Neural progenitor cell (in vitro differentiated cells): ENCODE measurements at regions not wholly inside any gene's neighbourhood (a gene's known extent, or its start where the extent isn't known, plus 50 kb on each side); places are given as distances from the start of the nearest gene placed in this dataset.

Experiments
- DNase-seq: peaks from one replicate; pipeline ENCODE4 v3.0.0-alpha.2; 2016; ENCODE audit warnings: low spot score
- H2AFZ ChIP-seq: fragments of 200-600 bp; sonication (generic); replicated peaks from 2 replicates; pipeline ENCODE4 v1.6.1; 2016; ENCODE audit warnings: antibody characterized with exemption
- H3F3A ChIP-seq: fragments of 200-600 bp; sonication (generic); 2 replicates; pipeline ENCODE4 v1.6.1; 2016; ENCODE audit warnings: antibody characterized with exemption, low read depth
- H3K27ac ChIP-seq: fragments of 200-600 bp; sonication (generic); 2 replicates; pipeline ENCODE4 v1.5.1; 2016; ENCODE audit warnings: mild to moderate bottlenecking
- H3K27me3 ChIP-seq: fragments of 200-600 bp; sonication (generic); 2 replicates; pipeline ENCODE4 v1.6.1; 2016; ENCODE audit warnings: mild to moderate bottlenecking, moderate library complexity
- H3K36me3 ChIP-seq: fragments of 200-600 bp; sonication (generic); 2 replicates; pipeline ENCODE4 v1.5.1; 2016
- H3K4me1 ChIP-seq: fragments of 200-600 bp; sonication (generic); 2 replicates; pipeline ENCODE4 v1.6.1; 2016; ENCODE audit warnings: mixed run types
- H3K4me2 ChIP-seq: fragments of 200-600 bp; sonication (generic); 2 replicates; pipeline ENCODE4 v1.6.1; 2016
- H3K4me3 ChIP-seq: fragments of 200-600 bp; sonication (generic); 2 replicates; pipeline ENCODE4 v1.5.1; 2016
- H3K79me2 ChIP-seq: fragments of 200-600 bp; sonication (generic); 2 replicates; pipeline ENCODE4 v1.6.1; 2016; ENCODE audit warnings: low read depth
- H3K9ac ChIP-seq: fragments of 200-600 bp; sonication (generic); 2 replicates; pipeline ENCODE4 v1.6.1; 2016
- H3K9me3 ChIP-seq: fragments of 200-600 bp; sonication (generic); 2 replicates; pipeline ENCODE4 v1.5.1; 2016; ENCODE audit warnings: low read depth
- H4K20me1 ChIP-seq: fragments of 200-600 bp; sonication (generic); 2 replicates; pipeline ENCODE4 v1.6.1; 2016; ENCODE audit warnings: low read depth
- H3K27ac Mint-ChIP-seq: 3 replicates; pipeline ENCODE4 v1.8.0; 2021; ENCODE audit warnings: mixed read lengths
- H3K27me3 Mint-ChIP-seq: 2 replicates; pipeline ENCODE4 v1.8.0; 2022; ENCODE audit warnings: low read depth, mild to moderate bottlenecking, inconsistent platforms, moderate library complexity, mixed read lengths; ENCODE audit not compliant: insufficient read depth
- H3K36me3 Mint-ChIP-seq: 3 replicates; pipeline ENCODE4 v1.8.0; 2021; ENCODE audit warnings: mixed read lengths
- H3K4me1 Mint-ChIP-seq: 3 replicates; pipeline ENCODE4 v1.8.0; 2021; ENCODE audit warnings: mixed read lengths
- H3K4me3 Mint-ChIP-seq: 3 replicates; pipeline ENCODE4 v1.8.0; 2021; ENCODE audit warnings: mild to moderate bottlenecking, moderate library complexity, mixed read lengths
- H3K9me3 Mint-ChIP-seq: 3 replicates; pipeline ENCODE4 v1.8.0; 2020; ENCODE audit warnings: mixed read lengths
- EZH2 ChIP-seq: fragments of 200-600 bp; sonication (generic); IDR thresholded peaks from 2 replicates; pipeline ENCODE4 v1.6.1; 2017; ENCODE audit warnings: antibody characterized with exemption, mild to moderate bottlenecking, moderate library complexity
- EZH2phosphoT487 ChIP-seq: fragments of 200-600 bp; sonication (generic); IDR thresholded peaks from 2 replicates; pipeline ENCODE4 v1.6.1; 2017; ENCODE audit warnings: antibody characterized with exemption
- TF ChIP-seq, protein P1 (sequence below): fragments of 200-600 bp; sonication (generic); IDR thresholded peaks from 2 replicates; pipeline ENCODE4 v1.5.1; 2017; ENCODE audit warnings: antibody characterized with exemption, mild to moderate bottlenecking

GRCh38 chr2:236720974-236721540, 151.4 kb downstream of the ACKR3 start:
- peaks cover 12% of the 10 kb centered on the region for H3K27me3 Mint-ChIP-seq
- Histone ChIP-seq H2AFZ (no peak overlapping the region), H3K9me3 (no peaks in the 10 kb centered on the region), H3K4me1 (peaks cover 13% of the 10 kb centered on the region), H3K79me2 (no peaks in the 10 kb centered on the region), H3K36me3 (no peaks in the 10 kb centered on the region), H3K27me3 (no peaks in the 10 kb centered on the region), H3F3A (peaks cover 2% of the 10 kb centered on the region), H4K20me1 (no peaks in the 10 kb centered on the region), H3K9ac (no peak overlapping the region), H3K4me2 (no peak overlapping the region), H3K4me3 (no peak overlapping the region), H3K27ac (no peak overlapping the region)
- H3K9me3 Mint-ChIP-seq: no peaks in the 10 kb centered on the region
- peaks cover 28% of the 10 kb centered on the region for H3K4me1 Mint-ChIP-seq
- no peak overlapping the region for H3K4me3 Mint-ChIP-seq
- TF ChIP-seq, protein P1, sequence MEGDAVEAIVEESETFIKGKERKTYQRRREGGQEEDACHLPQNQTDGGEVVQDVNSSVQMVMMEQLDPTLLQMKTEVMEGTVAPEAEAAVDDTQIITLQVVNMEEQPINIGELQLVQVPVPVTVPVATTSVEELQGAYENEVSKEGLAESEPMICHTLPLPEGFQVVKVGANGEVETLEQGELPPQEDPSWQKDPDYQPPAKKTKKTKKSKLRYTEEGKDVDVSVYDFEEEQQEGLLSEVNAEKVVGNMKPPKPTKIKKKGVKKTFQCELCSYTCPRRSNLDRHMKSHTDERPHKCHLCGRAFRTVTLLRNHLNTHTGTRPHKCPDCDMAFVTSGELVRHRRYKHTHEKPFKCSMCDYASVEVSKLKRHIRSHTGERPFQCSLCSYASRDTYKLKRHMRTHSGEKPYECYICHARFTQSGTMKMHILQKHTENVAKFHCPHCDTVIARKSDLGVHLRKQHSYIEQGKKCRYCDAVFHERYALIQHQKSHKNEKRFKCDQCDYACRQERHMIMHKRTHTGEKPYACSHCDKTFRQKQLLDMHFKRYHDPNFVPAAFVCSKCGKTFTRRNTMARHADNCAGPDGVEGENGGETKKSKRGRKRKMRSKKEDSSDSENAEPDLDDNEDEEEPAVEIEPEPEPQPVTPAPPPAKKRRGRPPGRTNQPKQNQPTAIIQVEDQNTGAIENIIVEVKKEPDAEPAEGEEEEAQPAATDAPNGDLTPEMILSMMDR: no peak
- no peak for TF ChIP-seq EZH2phosphoT487
- no peak for TF ChIP-seq EZH2
- no peak overlapping the region for H3K27ac Mint-ChIP-seq
- no peaks in the 10 kb centered on the region for H3K36me3 Mint-ChIP-seq
- DNase-seq: no peak

DNA sequence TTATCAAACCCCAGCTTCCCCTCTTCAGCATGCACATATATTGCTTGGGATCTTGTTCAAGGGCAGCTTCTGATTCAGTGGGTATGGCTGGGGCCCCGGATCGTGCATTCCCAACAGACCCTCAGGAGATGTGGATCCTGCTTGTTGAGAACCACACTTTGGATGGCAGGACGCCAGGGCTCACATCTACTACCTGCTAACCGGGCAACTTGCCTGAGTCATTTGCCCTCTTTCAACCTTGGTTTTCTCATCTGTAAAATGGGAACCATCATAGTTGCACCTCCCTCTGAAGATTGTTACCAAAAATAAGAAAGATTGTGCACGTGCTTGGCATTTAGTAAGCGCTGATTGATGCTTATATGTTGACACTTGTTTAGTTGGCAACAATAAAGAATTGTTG, 154.6 kb downstream of the ACKR3 start:
- Mint-ChIP-seq H3K36me3 (no peaks in the 10 kb centered on the region), H3K4me1 (peaks cover 7% of the 10 kb centered on the region), H3K27ac (no peak overlapping the region), H3K27me3 (peaks cover 6% of the 10 kb centered on the region), H3K4me3 (no peak overlapping the region), H3K9me3 (no peaks in the 10 kb centered on the region)
- H4K20me1 ChIP-seq: no peaks in the 10 kb centered on the region
- no peak overlapping the region for H3K4me2 ChIP-seq
- H2AFZ ChIP-seq: no peak overlapping the region
- H3K9me3 ChIP-seq: no peaks in the 10 kb centered on the region
- no peak overlapping the region for H3K9ac ChIP-seq
- H3F3A ChIP-seq: no peaks in the 10 kb centered on the region
- no peak overlapping the region for H3K4me3 ChIP-seq
- no peaks in the 10 kb centered on the region for H3K79me2 ChIP-seq
- DNase-seq: no peak
- TF ChIP-seq EZH2 (no peak), EZH2phosphoT487 (no peak)
- H3K36me3 ChIP-seq: no peaks in the 10 kb centered on the region
- H3K27me3 ChIP-seq: no peaks in the 10 kb centered on the region
- H3K27ac ChIP-seq: no peak overlapping the region
- peaks cover 2% of the 10 kb centered on the region for H3K4me1 ChIP-seq

DNA sequence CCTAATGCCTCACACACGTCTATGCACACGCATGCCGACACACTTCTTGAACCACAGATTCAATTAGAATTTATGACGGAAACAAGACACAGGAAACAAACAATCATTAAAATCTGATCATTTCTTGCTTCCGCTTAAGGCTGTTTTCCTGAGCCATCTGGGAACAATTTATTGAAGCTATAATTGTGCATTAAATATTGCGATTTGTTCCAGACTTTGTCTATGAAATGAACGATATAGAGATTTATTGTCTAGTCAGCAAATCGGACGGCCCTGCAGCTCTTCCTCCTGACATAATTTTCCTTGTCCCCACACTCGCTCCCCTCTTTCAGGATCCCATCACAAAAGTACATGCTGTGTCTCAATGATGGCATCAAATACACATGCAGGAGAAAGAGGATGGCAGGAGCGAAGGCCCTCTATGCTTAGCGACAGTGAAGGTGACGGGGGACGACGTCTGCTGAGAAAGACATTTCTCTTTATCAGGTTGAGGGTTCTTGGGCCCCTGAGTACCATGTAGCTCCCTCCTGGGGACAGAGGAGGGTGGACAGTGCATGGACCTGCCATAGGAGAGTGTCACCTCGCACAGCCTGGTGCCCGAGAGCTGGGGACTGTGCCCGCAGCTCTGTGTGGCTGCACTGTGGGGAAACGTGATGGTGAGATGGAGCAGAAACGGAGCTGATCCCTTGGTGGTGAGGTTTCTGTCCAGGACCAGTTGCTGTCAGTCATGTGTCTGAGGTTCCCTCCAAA, 157.3 kb downstream of the ACKR3 start:
- Histone ChIP-seq H3K4me1 (peaks cover 5% of the 10 kb centered on the region), H3K36me3 (no peaks in the 10 kb centered on the region), H3K4me2 (no peak overlapping the region), H2AFZ (no peak overlapping the region), H3K27me3 (no peaks in the 10 kb centered on the region), H3K79me2 (no peaks in the 10 kb centered on the region), H3K4me3 (no peak overlapping the region), H3K27ac (no peak overlapping the region), H3K9ac (no peak overlapping the region), H3K9me3 (no peaks in the 10 kb centered on the region), H4K20me1 (no peaks in the 10 kb centered on the region), H3F3A (no peaks in the 10 kb centered on the region)
- no peak for DNase-seq
- TF ChIP-seq EZH2 (no peak), EZH2phosphoT487 (no peak)
- TF ChIP-seq, protein P1: no peak
- Mint-ChIP-seq H3K4me1 (peaks cover 13% of the 10 kb centered on the region), H3K27me3 (peaks cover 4% of the 10 kb centered on the region), H3K4me3 (no peak overlapping the region), H3K27ac (no peak overlapping the region), H3K9me3 (no peaks in the 10 kb centered on the region), H3K36me3 (no peaks in the 10 kb centered on the region)
